Left hindlimb (tissue), 1 donor: ENCODE measurements at regions not wholly inside any gene's neighbourhood (a gene's known extent, or its start where the extent isn't known, plus 50 kb on each side); places are given as distances from the start of the nearest gene placed in this dataset.
"Not testable (repeated sequence)": the region's sequence is repeated elsewhere in the genome, so short reads cannot be mapped to it uniquely, and the experiment has no call there.

Experiments
- DNase-seq: peaks from one replicate; pipeline ENCODE4 v3.0.0-alpha.2; 2018

- no peak for DNase-seq
Observed at GRCh38 chr5:72586788-72587530, 79.7 kb upstream of the ZNF366 start.

- DNase-seq: no peak
Observed at GRCh38 chr5:72584466-72584865, 77.3 kb upstream of the ZNF366 start.

GRCh38 chr5:72579290-72579689 is 72.1 kb upstream of the ZNF366 start:
- DNase-seq: not testable (repeated sequence)

GRCh38 chr5:72572236-72572765 is 65.1 kb upstream of the ZNF366 start:
- DNase-seq: no peak

- DNase-seq: no peak
Observed at GRCh38 chr5:72569408-72569944, 62.3 kb upstream of the ZNF366 start.

- no peak for DNase-seq
Observed at GRCh38 chr5:72566746-72567145, 59.5 kb upstream of the ZNF366 start.

GRCh38 chr5:72565513-72566289 is 58.5 kb upstream of the ZNF366 start:
- DNase-seq: no peak

- no peak for DNase-seq
Observed at GRCh38 chr5:72562717-72563116, 55.5 kb upstream of the ZNF366 start.

GRCh38 chr5:72561148-72561972 is 54.1 kb upstream of the ZNF366 start:
- no peak for DNase-seq

GRCh38 chr5:72559866-72560766 is 52.9 kb upstream of the ZNF366 start:
- DNase-seq: no peak

- peak; percentile 44 for DNase-seq
Observed at GRCh38 chr5:72558383-72558782, 51.2 kb upstream of the ZNF366 start.

- DNase-seq: no peak
Observed at GRCh38 chr5:72558046-72558336, 50.8 kb upstream of the ZNF366 start.

GRCh38 chr5:72557167-72558045 is 50.2 kb upstream of the ZNF366 start:
- DNase-seq: no peak
